Mammary epithelial cell (primary cell): ENCODE measurements at regions not wholly inside any gene's neighbourhood (a gene's known extent, or its start where the extent isn't known, plus 50 kb on each side); places are given as distances from the start of the nearest gene placed in this dataset.

Experiments used
- CTCF ChIP-seq, 2 donors: IDR thresholded peaks in 1 of 2; conservative IDR thresholded peaks in 1 of 2; 2 replicates each; pipeline ENCODE4 v1.5.1; 2011 to 2012; ENCODE audit warnings: inconsistent platforms in 2 of 2, low read length in 2 of 2, mild to moderate bottlenecking in 2 of 2, control low read depth in 1 of 2, low read depth in 1 of 2; ENCODE audit not compliant: insufficient read depth in 1 of 2; ENCODE audit errors: extremely low read depth in 1 of 2
- EZH2 ChIP-seq: IDR thresholded peaks from 2 replicates; pipeline ENCODE4 v1.6.1; 2012; ENCODE audit warnings: low read length, inconsistent platforms, borderline replicate concordance

- TF ChIP-seq CTCF (conservative IDR thresholded peaks at IDR 0.05 in 1 of 2, IDR thresholded peaks at IDR 0.05 in 1 of 2; ENCODE audit: extremely low read depth in 1 of 2, insufficient read depth in 1 of 2, low read depth in 1 of 2, low read length in 2 of 2): no peak
- TF ChIP-seq EZH2: no peak
Measured at GRCh38 chr4:34800953-34801352, 1443.4 kb downstream of the ARAP2 start.
